Liver (tissue), 3 donors: ENCODE measurements at regions not wholly inside any gene's neighbourhood (a gene's known extent, or its start where the extent isn't known, plus 50 kb on each side); places are given as distances from the start of the nearest gene placed in this dataset.

Experiments used
- CTCF ChIP-seq: fragments of 150-350 bp; IDR thresholded peaks from 2 replicates; pipeline ENCODE4 v1.5.1; 2017; ENCODE audit warnings: improper control_type of control experiment, low read depth, low read length; ENCODE audit not compliant: missing input control
- MAX ChIP-seq: IDR thresholded peaks from 2 replicates; pipeline ENCODE4 v1.6.1; 2016; ENCODE audit warnings: antibody characterized with exemption
- TAF1 ChIP-seq: conservative IDR thresholded peaks from 2 replicates; pipeline ENCODE4 v1.6.1; 2016; ENCODE audit warnings: antibody characterized with exemption, mild to moderate bottlenecking
- ZBTB33 ChIP-seq: IDR thresholded peaks from 2 replicates; pipeline ENCODE4 v1.6.1; 2016; ENCODE audit warnings: antibody characterized with exemption
- donor health status: healthy.
- donor health status: healthy.

- no peak for TF ChIP-seq MAX
- TF ChIP-seq TAF1: no peak
- TF ChIP-seq CTCF: peak; percentile 85
- TF ChIP-seq ZBTB33: no peak
These were observed 61.6 kb upstream of the DAAM1 start for GRCh38 chr14:59126714-59127436.
